SK-N-MC (cell line): ENCODE measurements at regions not wholly inside any gene's neighbourhood (a gene's known extent, or its start where the extent isn't known, plus 50 kb on each side); places are given as distances from the start of the nearest gene placed in this dataset.

Experiments used
- DNase-seq: peaks from one replicate; pipeline ENCODE4 v3.0.0-alpha.2; 2011; ENCODE audit warnings: low read depth, low spot score
- H3K27ac ChIP-seq: fragments of 200-600 bp; sonication (generic); 2 replicates; pipeline ENCODE4 v1.5.1; 2016; ENCODE audit warnings: mixed run types
- H3K36me3 ChIP-seq: fragments of 200-600 bp; sonication (generic); 2 replicates; pipeline ENCODE4 v1.6.1; 2017; ENCODE audit warnings: antibody characterized with exemption, low read length, mixed read lengths; ENCODE audit not compliant: insufficient read depth
- H3K4me3 ChIP-seq: fragments of 200-600 bp; sonication (generic); 2 replicates; pipeline ENCODE4 v1.5.1; 2016
- H3K9ac ChIP-seq: fragments of 200-600 bp; sonication (generic); 2 replicates; pipeline ENCODE4 v1.8.0; 2017; ENCODE audit warnings: mixed run types, mixed read lengths; ENCODE audit not compliant: insufficient read length
- H3K9me3 ChIP-seq: fragments of 200-600 bp; sonication (generic); 2 replicates; pipeline ENCODE4 v1.6.1; 2017; ENCODE audit warnings: low read depth, mild to moderate bottlenecking, antibody characterized with exemption, low read length, moderate library complexity, mixed read lengths
- EZH2 ChIP-seq: fragments of 200-600 bp; sonication (generic); IDR thresholded peaks from one replicate; pipeline ENCODE4 v1.6.1; 2017; ENCODE audit warnings: antibody characterized with exemption
- FOXP2 ChIP-seq: optimal IDR thresholded peaks from 2 replicates; pipeline ENCODE3; 2011; ENCODE audit warnings: mild to moderate bottlenecking, moderate library complexity; ENCODE audit not compliant: insufficient read depth; ENCODE audit errors: extremely low read length, control extremely low read depth
- POLR2AphosphoS5 ChIP-seq: IDR thresholded peaks from 2 replicates; pipeline ENCODE4 v1.6.1; 2012; ENCODE audit warnings: mild to moderate bottlenecking, low read depth, low read length, borderline replicate concordance

DNA sequence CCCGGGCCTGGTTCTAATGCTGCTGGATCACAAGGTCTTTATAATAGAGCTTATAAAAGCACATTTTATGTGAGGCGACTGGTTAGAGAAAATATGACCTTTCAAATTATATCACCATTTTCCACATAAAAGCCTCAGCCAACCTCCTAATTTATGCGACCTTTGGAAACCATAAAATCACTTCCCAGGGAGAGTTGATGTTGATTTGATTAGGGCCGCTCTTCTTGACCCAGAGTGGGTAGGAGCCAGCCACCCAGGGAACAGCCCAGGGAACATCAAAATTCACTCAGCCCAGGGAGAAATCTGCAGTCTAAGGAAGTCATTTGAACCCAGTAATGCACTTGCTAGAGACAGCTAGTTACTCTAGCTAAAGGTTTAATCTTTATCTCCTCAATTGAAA lies 79.8 kb upstream of the TENT5A start:
- no peak for DNase-seq

DNA sequence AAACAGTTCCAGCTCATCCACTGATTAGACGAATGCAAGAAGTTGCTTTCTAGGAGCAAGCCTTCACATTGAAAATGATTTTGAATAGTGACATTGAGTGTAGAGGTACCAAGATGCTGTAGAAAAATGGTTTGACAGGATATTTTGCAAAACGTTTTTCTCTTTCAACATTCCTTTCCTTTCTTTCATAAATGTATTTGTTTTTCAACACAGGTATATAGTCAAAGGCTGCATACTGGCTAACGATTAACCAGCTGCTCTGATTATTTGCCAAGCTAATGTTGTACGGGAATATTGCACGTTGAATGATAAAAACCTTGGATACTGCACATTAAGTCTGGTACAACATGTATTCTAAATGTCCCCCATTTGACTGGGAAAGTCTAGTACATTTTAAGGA lies 78.8 kb upstream of the TENT5A start:
- Histone ChIP-seq H3K36me3 (no peaks in the 10 kb centered on the region), H3K9ac (no peak overlapping the region), H3K9me3 (no peaks in the 10 kb centered on the region), H3K4me3 (no peak overlapping the region), H3K27ac (no peak overlapping the region)
- no peak for TF ChIP-seq POLR2AphosphoS5
- no peak for TF ChIP-seq FOXP2
- no peak for TF ChIP-seq EZH2
- no peak for DNase-seq

More for the DNA sequence above, 79.8 kb upstream of the TENT5A start:
- no peaks in the 10 kb centered on the region for H3K9me3 ChIP-seq
- no peak overlapping the region for H3K9ac ChIP-seq
- no peaks in the 10 kb centered on the region for H3K36me3 ChIP-seq
- H3K4me3 ChIP-seq: no peak overlapping the region
- no peak overlapping the region for H3K27ac ChIP-seq
- no peak for TF ChIP-seq EZH2
- TF ChIP-seq FOXP2: no peak
- no peak for TF ChIP-seq POLR2AphosphoS5

DNA sequence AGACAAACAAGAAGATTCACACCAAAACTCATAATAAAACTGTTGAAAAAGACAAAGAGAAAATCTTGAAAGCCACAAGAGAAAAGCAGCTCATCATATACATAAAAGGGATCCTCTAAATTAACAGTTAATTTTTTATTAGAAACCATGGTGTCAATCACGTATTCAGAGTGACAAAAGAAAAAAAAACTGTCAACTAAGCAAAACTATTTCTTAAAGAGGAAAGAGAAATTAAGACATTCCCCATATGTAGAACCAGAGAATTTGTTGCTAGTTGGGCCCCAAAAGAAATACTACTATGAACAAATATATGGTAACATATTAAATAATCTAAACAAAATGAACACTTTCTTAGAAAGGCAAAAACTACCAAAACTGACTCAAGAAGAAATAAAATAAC lies 74.3 kb upstream of the TENT5A start:
- Histone ChIP-seq H3K9me3 (no peaks in the 10 kb centered on the region), H3K4me3 (no peak overlapping the region), H3K36me3 (no peaks in the 10 kb centered on the region), H3K27ac (no peak overlapping the region), H3K9ac (no peak overlapping the region)
- no peak for DNase-seq
- no peak for TF ChIP-seq EZH2
- no peak for TF ChIP-seq FOXP2
- no peak for TF ChIP-seq POLR2AphosphoS5

DNA sequence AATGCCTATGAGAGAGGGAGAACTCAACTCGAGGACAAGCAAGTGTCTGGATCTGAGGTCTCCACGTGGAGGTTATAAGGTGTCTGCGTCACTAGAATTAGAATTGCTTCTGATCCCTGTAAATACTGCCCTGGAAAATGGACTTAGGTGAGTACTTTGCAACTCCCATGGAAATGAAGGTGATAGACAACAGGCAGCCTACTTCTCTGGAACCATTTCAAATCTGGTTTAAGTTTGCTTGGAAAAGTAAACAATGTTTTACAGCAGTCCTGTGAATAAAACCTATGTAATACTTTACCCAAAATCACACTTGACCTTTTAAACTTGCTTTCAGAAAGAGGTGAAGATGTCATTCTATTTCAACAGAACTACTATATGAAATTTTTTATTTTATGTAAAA lies 70.1 kb upstream of the TENT5A start:
- DNase-seq: no peak
- TF ChIP-seq EZH2: no peak
- TF ChIP-seq FOXP2: no peak
- no peak for TF ChIP-seq POLR2AphosphoS5

DNA sequence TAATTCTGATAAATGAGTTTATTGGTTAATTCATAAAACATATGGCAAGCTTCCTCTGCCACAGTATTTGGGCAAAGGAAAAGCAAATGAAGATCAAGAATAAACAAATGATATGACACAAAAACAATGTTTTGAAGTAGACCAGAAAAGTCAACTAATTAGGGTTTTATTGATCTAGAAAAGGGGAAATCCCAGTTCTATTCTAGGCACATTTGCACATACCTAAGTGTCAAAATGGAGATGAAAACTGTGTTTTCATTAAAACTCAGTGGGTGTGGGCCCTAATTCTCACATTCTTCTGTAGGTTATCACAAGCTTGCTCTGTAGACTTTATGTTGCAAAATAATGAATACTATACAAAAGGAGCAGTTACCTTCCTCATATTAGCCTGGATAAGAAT lies 69.0 kb upstream of the TENT5A start:
- Histone ChIP-seq H3K4me3 (no peak overlapping the region), H3K9me3 (no peaks in the 10 kb centered on the region), H3K36me3 (no peaks in the 10 kb centered on the region), H3K9ac (no peak overlapping the region), H3K27ac (no peak overlapping the region)
- DNase-seq: no peak
- no peak for TF ChIP-seq EZH2

More for the DNA sequence above, 70.1 kb upstream of the TENT5A start:
- Histone ChIP-seq H3K27ac (no peak overlapping the region), H3K9ac (no peak overlapping the region), H3K36me3 (no peaks in the 10 kb centered on the region), H3K9me3 (no peaks in the 10 kb centered on the region), H3K4me3 (no peak overlapping the region)

DNA sequence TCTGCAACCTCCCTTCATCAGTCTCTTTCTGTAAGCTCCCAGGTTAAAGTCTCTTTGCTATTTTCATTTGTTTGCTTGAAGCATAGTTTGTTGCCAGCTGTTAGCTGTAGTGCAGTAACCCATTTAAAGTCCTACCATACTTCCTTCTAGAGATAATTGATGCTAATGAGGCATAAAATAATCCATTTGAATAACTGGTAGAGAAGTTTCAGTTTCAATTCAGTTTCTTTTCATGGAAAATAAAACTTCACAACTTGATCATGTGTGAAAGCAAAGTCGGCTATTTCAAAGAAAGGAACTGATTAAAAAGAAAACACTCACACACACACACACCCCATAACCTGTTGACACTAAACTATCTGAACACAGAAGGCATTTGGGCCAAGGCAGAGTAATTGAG lies 68.5 kb upstream of the TENT5A start:
- no peak for DNase-seq
- TF ChIP-seq POLR2AphosphoS5 (no peak), EZH2 (no peak), FOXP2 (no peak)
- no peak overlapping the region for H3K27ac ChIP-seq
- H3K4me3 ChIP-seq: no peak overlapping the region
- no peaks in the 10 kb centered on the region for H3K36me3 ChIP-seq
- no peak overlapping the region for H3K9ac ChIP-seq
- H3K9me3 ChIP-seq: no peaks in the 10 kb centered on the region

DNA sequence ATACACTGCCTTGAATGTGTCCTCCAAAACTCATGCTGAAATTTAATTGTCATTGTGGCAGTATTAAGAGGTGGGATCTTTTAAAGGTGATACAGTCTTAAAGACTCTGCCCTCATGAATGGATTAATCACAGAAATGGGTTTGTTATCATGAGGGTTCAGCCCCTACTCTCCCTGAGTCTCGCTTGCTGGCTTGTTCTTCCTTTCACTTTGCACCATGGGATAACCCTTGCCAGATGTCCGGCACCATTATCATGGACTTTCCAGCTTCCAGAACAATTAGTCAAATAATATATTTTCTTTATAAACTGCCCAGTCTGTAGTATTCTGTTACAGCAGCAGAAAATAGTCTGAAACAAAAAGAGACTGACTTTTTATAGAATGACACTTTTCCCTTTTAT lies 67.9 kb upstream of the TENT5A start:
- TF ChIP-seq FOXP2 (no peak), POLR2AphosphoS5 (no peak), EZH2 (no peak)
- Histone ChIP-seq H3K4me3 (no peak overlapping the region), H3K9me3 (no peaks in the 10 kb centered on the region), H3K27ac (no peak overlapping the region), H3K36me3 (no peaks in the 10 kb centered on the region), H3K9ac (no peak overlapping the region)
- DNase-seq: no peak

DNA sequence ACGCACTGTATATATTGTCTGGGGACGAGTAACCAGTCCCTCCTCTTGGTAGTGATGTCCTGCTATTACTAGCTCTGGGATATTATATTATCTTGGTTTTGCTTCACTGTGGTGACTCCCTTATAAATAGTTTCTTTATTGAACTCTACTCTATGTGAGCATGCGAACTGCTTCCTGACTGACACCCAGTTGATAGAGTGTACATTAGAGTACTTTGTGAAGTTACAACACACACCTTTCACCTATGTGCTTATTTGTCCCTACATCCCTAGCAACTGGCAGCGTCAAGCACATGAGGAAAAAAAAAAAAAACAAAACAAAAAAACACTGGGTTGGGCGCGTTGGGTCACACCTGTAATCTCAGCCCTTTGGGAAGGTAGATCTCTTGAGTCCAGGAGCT lies 67.3 kb upstream of the TENT5A start:
- Histone ChIP-seq H3K4me3 (no peak overlapping the region), H3K9me3 (no peaks in the 10 kb centered on the region), H3K27ac (no peak overlapping the region), H3K36me3 (no peaks in the 10 kb centered on the region), H3K9ac (no peak overlapping the region)
- no peak for DNase-seq
- no peak for TF ChIP-seq EZH2
- TF ChIP-seq FOXP2: no peak
- TF ChIP-seq POLR2AphosphoS5: no peak

DNA sequence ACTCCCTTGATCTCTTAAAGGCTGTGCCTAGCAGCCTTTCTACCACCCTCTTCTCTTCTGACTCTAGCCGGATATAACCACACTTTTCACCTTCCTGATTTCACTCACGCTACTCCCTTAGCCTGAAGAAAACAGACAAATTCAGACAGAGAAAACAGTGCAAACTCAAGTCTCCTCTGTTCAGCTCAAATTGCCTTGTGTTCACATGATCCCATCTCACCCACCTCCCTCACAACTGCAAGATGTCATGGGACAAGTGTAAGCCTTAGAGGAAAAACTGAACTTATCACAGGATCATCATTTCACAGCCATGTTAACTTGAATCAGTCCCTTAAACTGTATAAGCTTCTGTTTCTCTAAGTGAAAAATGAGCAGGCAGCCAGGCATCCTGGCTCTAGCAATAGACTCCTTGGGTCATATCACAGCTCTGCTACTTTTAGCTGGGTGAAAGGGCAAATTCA lies 66.5 kb upstream of the TENT5A start:
- TF ChIP-seq EZH2: no peak
- no peak for TF ChIP-seq FOXP2
- TF ChIP-seq POLR2AphosphoS5: no peak
- no peak overlapping the region for H3K9ac ChIP-seq
- H3K4me3 ChIP-seq: no peak overlapping the region
- no peaks in the 10 kb centered on the region for H3K36me3 ChIP-seq
- DNase-seq: no peak
- H3K9me3 ChIP-seq: no peaks in the 10 kb centered on the region
- H3K27ac ChIP-seq: no peak overlapping the region
